ENCODE measurements at regions not wholly inside any gene's neighbourhood (a gene's known extent, or its start where the extent isn't known, plus 50 kb on each side); places are given as distances from the start of the nearest gene placed in this dataset.

GRCh38 chr11:69409812-69410645 lies 71.4 kb upstream of the LINC01488 start:
- Histone ChIP-seq H3K4me2 (ENCODE audit: insufficient read depth, low read length) (no peak overlapping the region), H3K9me3 (ENCODE audit: insufficient read depth, low read length, severe bottlenecking) (no peaks in the 10 kb centered on the region), H2AFZ (ENCODE audit: low read depth, low read length) (no peak overlapping the region), H3K27me3 (ENCODE audit: insufficient read depth, low read length, poor library complexity) (peaks cover 4% of the 10 kb centered on the region), H4K20me1 (ENCODE audit: insufficient read depth, low read length) (no peaks in the 10 kb centered on the region), H3K4me1 (ENCODE audit: insufficient read depth, low read length) (no peaks in the 10 kb centered on the region), H3K27ac (ENCODE audit: low read length) (no peak overlapping the region), H3K4me3 (ENCODE audit: low read depth in 1 of 2, low read length in 2 of 2) (no peak overlapping the region), H3K79me2 (ENCODE audit: insufficient read depth, low read length) (no peaks in the 10 kb centered on the region), H3K9ac (ENCODE audit: low read depth, low read length) (no peak overlapping the region), H3K36me3 (ENCODE audit: insufficient read depth, low read length) (no peaks in the 10 kb centered on the region)
- no peak for TF ChIP-seq EZH2 (IDR thresholded peaks at IDR 0.05; ENCODE audit: borderline replicate concordance, low read depth, low read length, severe bottlenecking)
- TF ChIP-seq CTCF (IDR thresholded peaks at IDR 0.05; ENCODE audit: borderline replicate concordance, extremely low read depth, low read length, poor library complexity, severe bottlenecking): no peak
- peak; percentile 55; the same call in 1 of the 3 replicates for ATAC-seq (ENCODE audit: insufficient read depth, low read depth)
- DNase-seq: no peak

- Histone ChIP-seq H3K4me1 (ENCODE audit: insufficient read depth, low read length) (no peaks in the 10 kb centered on the region), H3K4me3 (ENCODE audit: low read depth in 1 of 2, low read length in 2 of 2) (no peak overlapping the region), H2AFZ (ENCODE audit: low read depth, low read length) (no peak overlapping the region), H3K27me3 (ENCODE audit: insufficient read depth, low read length, poor library complexity) (peaks cover 4% of the 10 kb centered on the region), H3K4me2 (ENCODE audit: insufficient read depth, low read length) (no peak overlapping the region), H3K27ac (ENCODE audit: low read length) (no peak overlapping the region), H3K9me3 (ENCODE audit: insufficient read depth, low read length, severe bottlenecking) (no peaks in the 10 kb centered on the region), H3K9ac (ENCODE audit: low read depth, low read length) (no peak overlapping the region), H4K20me1 (ENCODE audit: insufficient read depth, low read length) (no peaks in the 10 kb centered on the region), H3K79me2 (ENCODE audit: insufficient read depth, low read length) (no peaks in the 10 kb centered on the region), H3K36me3 (ENCODE audit: insufficient read depth, low read length) (no peaks in the 10 kb centered on the region)
- TF ChIP-seq CTCF (IDR thresholded peaks at IDR 0.05; ENCODE audit: borderline replicate concordance, extremely low read depth, low read length, poor library complexity, severe bottlenecking): no peak
- TF ChIP-seq EZH2 (IDR thresholded peaks at IDR 0.05; ENCODE audit: borderline replicate concordance, low read depth, low read length, severe bottlenecking): no peak
- DNase-seq (no peak), ATAC-seq (ENCODE audit: insufficient read depth, low read depth) (no peak)
Observed at GRCh38 chr11:69411257-69411924, 70.1 kb upstream of the LINC01488 start.

GRCh38 chr11:69413015-69413801 lies 68.3 kb upstream of the LINC01488 start:
- H2AFZ ChIP-seq (ENCODE audit: low read depth, low read length): no peak overlapping the region
- peaks cover 2% of the 10 kb centered on the region for H3K27me3 ChIP-seq (ENCODE audit: insufficient read depth, low read length, poor library complexity)
- H4K20me1 ChIP-seq (ENCODE audit: insufficient read depth, low read length): no peaks in the 10 kb centered on the region
- no peaks in the 10 kb centered on the region for H3K36me3 ChIP-seq (ENCODE audit: insufficient read depth, low read length)
- no peak overlapping the region for H3K9ac ChIP-seq (ENCODE audit: low read depth, low read length)
- no peaks in the 10 kb centered on the region for H3K4me1 ChIP-seq (ENCODE audit: insufficient read depth, low read length)
- no peak overlapping the region for H3K4me3 ChIP-seq (ENCODE audit: low read depth in 1 of 2, low read length in 2 of 2)
- no peak for TF ChIP-seq EZH2 (IDR thresholded peaks at IDR 0.05; ENCODE audit: borderline replicate concordance, low read depth, low read length, severe bottlenecking)
- H3K79me2 ChIP-seq (ENCODE audit: insufficient read depth, low read length): no peaks in the 10 kb centered on the region
- no peak overlapping the region for H3K27ac ChIP-seq (ENCODE audit: low read length)
- H3K4me2 ChIP-seq (ENCODE audit: insufficient read depth, low read length): no peak overlapping the region
- DNase-seq (no peak), ATAC-seq (ENCODE audit: insufficient read depth, low read depth) (no peak)
- no peaks in the 10 kb centered on the region for H3K9me3 ChIP-seq (ENCODE audit: insufficient read depth, low read length, severe bottlenecking)
